ENCODE measurements at regions not wholly inside any gene's neighbourhood (a gene's known extent, or its start where the extent isn't known, plus 50 kb on each side); places are given as distances from the start of the nearest gene placed in this dataset.

DNA sequence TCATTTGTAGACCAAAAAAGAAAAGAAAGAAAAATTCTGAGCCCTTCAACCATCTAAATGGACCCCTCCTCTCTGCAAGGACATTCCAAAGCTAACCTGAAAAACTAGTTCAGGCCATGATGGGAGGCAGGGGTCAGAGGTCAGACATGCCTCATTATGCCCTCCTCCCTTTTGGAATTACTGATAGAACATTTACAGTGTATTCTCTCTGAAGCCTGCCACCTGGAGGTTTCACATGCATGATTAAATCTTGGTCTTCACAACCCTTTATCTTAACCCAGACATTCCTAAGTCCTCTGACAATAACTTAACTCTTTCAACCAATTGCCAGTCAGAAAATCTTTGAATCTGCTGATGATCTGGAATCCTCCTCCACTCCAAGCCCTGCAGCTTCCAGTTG, 86.0 kb downstream of the SPP2 start:
- Histone ChIP-seq H2AFZ (ENCODE audit: low read length) (no peak overlapping the region), H3K4me1 (ENCODE audit: control insufficient read depth, extremely low read depth, insufficient read depth, low read length) (no peaks in the 10 kb centered on the region), H3K27ac (ENCODE audit: insufficient read depth, low read length) (no peak overlapping the region), H3K27me3 (ENCODE audit: control insufficient read depth, insufficient read depth, low read length) (peaks cover 2% of the 10 kb centered on the region), H3K9ac (ENCODE audit: insufficient read depth, low read length) (no peak overlapping the region), H3K9me3 (ENCODE audit: control insufficient read depth, insufficient read depth, low read depth, low read length) (no peaks in the 10 kb centered on the region), H4K20me1 (ENCODE audit: control insufficient read depth, extremely low read depth, insufficient read depth, low read length) (no peaks in the 10 kb centered on the region), H3K36me3 (ENCODE audit: control insufficient read depth, insufficient read depth, low read length) (no peaks in the 10 kb centered on the region), H3K4me3 (replicated peaks in 1 of 4; ENCODE audit: control extremely low read depth in 1 of 4, insufficient read depth in 1 of 4, low read depth in 3 of 4, low read length in 4 of 4) (no peak overlapping the region), H3K4me2 (ENCODE audit: extremely low read depth, insufficient read depth, low read length) (no peak overlapping the region), H3K79me2 (ENCODE audit: control insufficient read depth, insufficient read depth, low read length) (no peaks in the 10 kb centered on the region)
- TF ChIP-seq, protein P1, sequence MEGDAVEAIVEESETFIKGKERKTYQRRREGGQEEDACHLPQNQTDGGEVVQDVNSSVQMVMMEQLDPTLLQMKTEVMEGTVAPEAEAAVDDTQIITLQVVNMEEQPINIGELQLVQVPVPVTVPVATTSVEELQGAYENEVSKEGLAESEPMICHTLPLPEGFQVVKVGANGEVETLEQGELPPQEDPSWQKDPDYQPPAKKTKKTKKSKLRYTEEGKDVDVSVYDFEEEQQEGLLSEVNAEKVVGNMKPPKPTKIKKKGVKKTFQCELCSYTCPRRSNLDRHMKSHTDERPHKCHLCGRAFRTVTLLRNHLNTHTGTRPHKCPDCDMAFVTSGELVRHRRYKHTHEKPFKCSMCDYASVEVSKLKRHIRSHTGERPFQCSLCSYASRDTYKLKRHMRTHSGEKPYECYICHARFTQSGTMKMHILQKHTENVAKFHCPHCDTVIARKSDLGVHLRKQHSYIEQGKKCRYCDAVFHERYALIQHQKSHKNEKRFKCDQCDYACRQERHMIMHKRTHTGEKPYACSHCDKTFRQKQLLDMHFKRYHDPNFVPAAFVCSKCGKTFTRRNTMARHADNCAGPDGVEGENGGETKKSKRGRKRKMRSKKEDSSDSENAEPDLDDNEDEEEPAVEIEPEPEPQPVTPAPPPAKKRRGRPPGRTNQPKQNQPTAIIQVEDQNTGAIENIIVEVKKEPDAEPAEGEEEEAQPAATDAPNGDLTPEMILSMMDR (conservative IDR thresholded peaks at IDR 0.05 in 1 of 2, IDR thresholded peaks at IDR 0.05 in 1 of 2; ENCODE audit: low read depth in 1 of 2, low read length in 2 of 2): no peak
- TF ChIP-seq EZH2 (IDR thresholded peaks at IDR 0.05; ENCODE audit: low read length, missing control alignments): no peak
- peak in 1 of 2 donors; percentile 54 for DNase-seq (ENCODE audit: low read depth in 2 of 2)

- Histone ChIP-seq H3K4me3 (replicated peaks in 1 of 4; ENCODE audit: control extremely low read depth in 1 of 4, insufficient read depth in 1 of 4, low read depth in 3 of 4, low read length in 4 of 4) (no peak overlapping the region), H4K20me1 (ENCODE audit: control insufficient read depth, extremely low read depth, insufficient read depth, low read length) (no peaks in the 10 kb centered on the region), H3K79me2 (ENCODE audit: control insufficient read depth, insufficient read depth, low read length) (no peaks in the 10 kb centered on the region), H3K27me3 (ENCODE audit: control insufficient read depth, insufficient read depth, low read length) (peaks cover 2% of the 10 kb centered on the region), H3K9me3 (ENCODE audit: control insufficient read depth, insufficient read depth, low read depth, low read length) (no peaks in the 10 kb centered on the region), H3K4me2 (ENCODE audit: extremely low read depth, insufficient read depth, low read length) (no peak overlapping the region), H3K27ac (ENCODE audit: insufficient read depth, low read length) (no peak overlapping the region), H3K36me3 (ENCODE audit: control insufficient read depth, insufficient read depth, low read length) (no peaks in the 10 kb centered on the region), H3K9ac (ENCODE audit: insufficient read depth, low read length) (no peak overlapping the region), H3K4me1 (ENCODE audit: control insufficient read depth, extremely low read depth, insufficient read depth, low read length) (no peaks in the 10 kb centered on the region), H2AFZ (ENCODE audit: low read length) (no peak overlapping the region)
- no peak for TF ChIP-seq EZH2 (IDR thresholded peaks at IDR 0.05; ENCODE audit: low read length, missing control alignments)
- TF ChIP-seq, protein P1 (conservative IDR thresholded peaks at IDR 0.05 in 1 of 2, IDR thresholded peaks at IDR 0.05 in 1 of 2; ENCODE audit: low read depth in 1 of 2, low read length in 2 of 2): peak; percentile 76 to 90
- DNase-seq (ENCODE audit: low read depth in 2 of 2): peak; percentile 76 to 82
These were observed 85.3 kb downstream of the SPP2 start for GRCh38 chr2:234135750-234136221.

- Histone ChIP-seq H3K9me3 (ENCODE audit: control insufficient read depth, insufficient read depth, low read depth, low read length) (no peaks in the 10 kb centered on the region), H4K20me1 (ENCODE audit: control insufficient read depth, extremely low read depth, insufficient read depth, low read length) (no peaks in the 10 kb centered on the region), H3K36me3 (ENCODE audit: control insufficient read depth, insufficient read depth, low read length) (no peaks in the 10 kb centered on the region), H3K27ac (ENCODE audit: insufficient read depth, low read length) (no peak overlapping the region), H3K4me3 (replicated peaks in 1 of 4; ENCODE audit: control extremely low read depth in 1 of 4, insufficient read depth in 1 of 4, low read depth in 3 of 4, low read length in 4 of 4) (no peak overlapping the region), H3K27me3 (ENCODE audit: control insufficient read depth, insufficient read depth, low read length) (peaks cover 2% of the 10 kb centered on the region), H3K4me1 (ENCODE audit: control insufficient read depth, extremely low read depth, insufficient read depth, low read length) (no peaks in the 10 kb centered on the region), H3K79me2 (ENCODE audit: control insufficient read depth, insufficient read depth, low read length) (no peaks in the 10 kb centered on the region), H2AFZ (ENCODE audit: low read length) (no peak overlapping the region), H3K4me2 (ENCODE audit: extremely low read depth, insufficient read depth, low read length) (no peak overlapping the region), H3K9ac (ENCODE audit: insufficient read depth, low read length) (no peak overlapping the region)
- DNase-seq (ENCODE audit: low read depth in 2 of 2): no peak
- TF ChIP-seq, protein P1 (conservative IDR thresholded peaks at IDR 0.05 in 1 of 2, IDR thresholded peaks at IDR 0.05 in 1 of 2; ENCODE audit: low read depth in 1 of 2, low read length in 2 of 2): no peak
- TF ChIP-seq EZH2 (IDR thresholded peaks at IDR 0.05; ENCODE audit: low read length, missing control alignments): no peak
These were observed 84.0 kb downstream of the SPP2 start for GRCh38 chr2:234134496-234134895.

Measured in fibroblast of lung (primary cell).